Spleen (tissue), 11 donors: ENCODE measurements at regions not wholly inside any gene's neighbourhood (a gene's known extent, or its start where the extent isn't known, plus 50 kb on each side); places are given as distances from the start of the nearest gene placed in this dataset.

ENCODE experiments used
- DNase-seq: peaks from one replicate; pipeline ENCODE4 v3.0.0-alpha.2; 2020
- H3K27ac ChIP-seq, 8 donors: fragments of 200-600 bp; sonication (generic) in 7 of 8; 1 replicate in 4 of 8; 2 replicates in 4 of 8; pipeline versions ENCODE4 v1.5.0 to v1.8.0; 2016 to 2021; ENCODE audit warnings: inconsistent platforms in 4 of 8, mild to moderate bottlenecking in 4 of 8, moderate library complexity in 1 of 8
- H3K27me3 ChIP-seq, 7 donors: fragments of 200-600 bp; sonication (generic) in 6 of 7; replicated peaks in 1 of 7; 1 replicate in 4 of 7; 2 replicates in 3 of 7; pipeline versions ENCODE4 v1.5.0 to v1.8.0; 2016 to 2021; ENCODE audit warnings: inconsistent platforms in 3 of 7, mild to moderate bottlenecking in 1 of 7
- H3K36me3 ChIP-seq, 6 donors: fragments of 200-600 bp; sonication (generic) in 5 of 6; 1 replicate in 4 of 6; 2 replicates in 2 of 6; pipeline versions ENCODE4 v1.5.0 to v1.8.0; 2016 to 2021; ENCODE audit warnings: inconsistent platforms in 2 of 6
- H3K4me1 ChIP-seq, 6 donors: fragments of 200-600 bp; sonication (generic) in 5 of 6; 1 replicate in 3 of 6; 2 replicates in 3 of 6; pipeline versions ENCODE4 v1.5.0 to v1.8.0; 2016 to 2021; ENCODE audit warnings: inconsistent platforms in 3 of 6
- H3K4me3 ChIP-seq, 8 donors: fragments of 200-600 bp; sonication (generic) in 7 of 8; 1 replicate in 4 of 8; 2 replicates in 4 of 8; pipeline versions ENCODE4 v1.5.0 to v1.8.0; 2016 to 2021; ENCODE audit warnings: inconsistent platforms in 4 of 8, mild to moderate bottlenecking in 4 of 8, moderate library complexity in 2 of 8
- H3K9me3 ChIP-seq, 8 donors: fragments of 200-600 bp; sonication (generic) in 7 of 8; 1 replicate in 4 of 8; 2 replicates in 4 of 8; pipeline versions ENCODE4 v1.5.0 to v1.8.0; 2016 to 2021; ENCODE audit warnings: inconsistent platforms in 4 of 8
- CTCF ChIP-seq, 11 experiments: fragments of 200-600 bp in 7 of 11; fragments of 450-650 bp in 4 of 11; sonication (generic) in 4 of 11; IDR thresholded peaks in 8 of 11; conservative IDR thresholded peaks in 3 of 11; 1 replicate in 7 of 11; 2 replicates in 4 of 11; pipeline versions ENCODE4 v1.4.0 to v1.8.0; 2016 to 2021; ENCODE audit warnings: antibody characterized with exemption in 11 of 11, inconsistent platforms in 4 of 11, mild to moderate bottlenecking in 1 of 11
- POLR2A ChIP-seq, 3 donors: fragments of 450-650 bp; IDR thresholded peaks; one replicate each; pipeline ENCODE4 v1.5.1; 2017; ENCODE audit warnings: antibody characterized with exemption in 3 of 3, mild to moderate bottlenecking in 1 of 3
- POLR2AphosphoS5 ChIP-seq, 3 donors: sonication (generic); formaldehyde crosslinking; IDR thresholded peaks; one replicate each; pipeline ENCODE4 v1.5.1; 2017; ENCODE audit warnings: antibody characterized with exemption in 3 of 3
- WGBS, 5 donors: extraction: QIAGEN DNeasy Blood & Tissue Kit in 3 of 5; methylation state at CpG; one replicate each; pipeline versions ENCODE4 v1.1.5 to v1.1.7; 2013 to 2018; 5-methylcytosine and 5-hydroxymethylcytosine counted together
- intact Hi-C: fragments of 100-400 bp; cut with DNase I; formaldehyde crosslinking; loops from one replicate; pipeline ENCODE4 v1.15.0; 2023; ENCODE audit warnings: low total_unique reads
- donor health status: healthy with polysubstance abuse.
- donor health status: DM: no; HTN: no; CAD: no; lungs with moderate emphysema.
- donor health status: DM: no; HTN: no; CAD: no.
- donor health status: Bipolar disorder and iron deficiency.
- donor health status: healthy.
- donor health status: DM: no; HTN: no; CAD: no.
- donor health status: DM: yes; HTN: yes; CAD: no.

DNA sequence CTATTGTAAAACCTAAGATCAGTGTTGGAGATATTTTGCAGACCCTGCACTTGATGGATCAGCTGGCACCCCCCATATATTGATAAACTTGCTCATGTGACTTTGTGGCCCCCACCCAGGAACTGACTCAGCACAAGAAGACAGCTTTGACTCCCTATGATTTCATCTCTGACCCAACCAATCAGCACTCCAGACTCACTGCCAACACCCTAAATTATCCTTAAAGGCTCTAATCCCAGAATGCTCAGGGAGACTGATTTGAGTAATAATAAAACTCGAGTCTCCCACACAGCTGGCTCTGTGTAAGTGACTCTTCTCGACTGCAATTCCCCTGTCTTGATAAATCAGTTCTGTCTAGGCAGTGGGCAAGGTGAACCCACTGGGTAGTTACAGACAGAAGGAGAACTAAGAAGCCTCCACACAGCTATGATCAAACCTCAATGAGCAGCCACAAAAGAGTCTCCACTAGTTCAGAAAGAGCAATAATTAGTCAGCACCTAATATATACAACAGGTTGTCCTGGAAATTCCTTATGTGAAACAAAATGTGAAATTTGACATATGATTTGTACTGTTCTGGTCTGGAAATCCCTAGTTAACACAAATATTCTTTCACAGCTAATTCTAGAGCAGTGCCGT is 52.2 kb downstream of the ACTL7B start:
- Histone ChIP-seq H3K27me3 (no peaks in the 10 kb centered on the region), H3K27ac (no peak overlapping the region), H3K9me3 (no peaks in the 10 kb centered on the region), H3K4me3 (no peak overlapping the region), H3K36me3 (no peaks in the 10 kb centered on the region), H3K4me1 (no peaks in the 10 kb centered on the region)
- intact Hi-C loops, result no loop called here
- WGBS, 5 donors, result 70 to 88% (median 78%) methylated on average over 3 of the region's 3 CpGs
- TF ChIP-seq CTCF (IDR thresholded peaks at IDR 0.05 in 8 of 11, conservative IDR thresholded peaks at IDR 0.05 in 3 of 11), result no peak
- no peak for DNase-seq

- intact Hi-C loops, result no loop called here
- H3K27ac ChIP-seq, result no peak overlapping the region
- TF ChIP-seq POLR2A (IDR thresholded peaks at IDR 0.05) (no peak), CTCF (IDR thresholded peaks at IDR 0.05 in 8 of 11, conservative IDR thresholded peaks at IDR 0.05 in 3 of 11) (no peak), POLR2AphosphoS5 (IDR thresholded peaks at IDR 0.05) (no peak)
These were observed 52.8 kb downstream of the ACTL7B start for GRCh38 chr9:108802967-108803366.

DNA sequence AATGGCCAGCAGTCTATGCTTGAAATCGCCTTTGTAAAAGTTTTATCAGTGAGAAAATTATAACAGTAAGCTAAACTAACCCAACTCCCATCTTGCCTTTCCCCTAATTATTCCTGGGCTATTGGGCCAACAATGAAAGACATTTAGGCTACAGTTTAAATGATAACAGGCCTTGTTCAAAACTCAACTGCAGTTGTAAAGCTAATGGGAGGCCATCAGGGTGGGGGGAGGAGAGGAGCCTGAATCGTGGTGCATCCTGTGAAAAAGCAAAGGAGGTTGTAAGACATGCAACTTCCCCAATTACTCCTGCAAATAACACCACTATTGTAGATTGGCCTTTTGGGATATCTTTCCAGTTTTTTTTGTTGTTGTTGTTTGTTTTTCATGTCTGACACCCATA is 53.8 kb downstream of the ACTL7B start:
- Histone ChIP-seq H3K4me3 (no peak overlapping the region), H3K36me3 (no peaks in the 10 kb centered on the region), H3K27ac (no peak overlapping the region), H3K4me1 (no peaks in the 10 kb centered on the region), H3K27me3 (no peaks in the 10 kb centered on the region), H3K9me3 (no peaks in the 10 kb centered on the region)
- no peak for DNase-seq
- no peak for TF ChIP-seq POLR2AphosphoS5 (IDR thresholded peaks at IDR 0.05)
- intact Hi-C loops, result no loop called here
- 51 to 57% (median 56%) methylated on average over 2 of the region's 2 CpGs for WGBS, 5 donors

More at GRCh38 chr9:108802967-108803366, 52.8 kb downstream of the ACTL7B start:
- DNase-seq, result no peak
- Histone ChIP-seq H3K4me3 (no peak overlapping the region), H3K4me1 (no peaks in the 10 kb centered on the region), H3K36me3 (no peaks in the 10 kb centered on the region), H3K9me3 (no peaks in the 10 kb centered on the region), H3K27me3 (no peaks in the 10 kb centered on the region)
- 83 to 95% (median 88%) methylated on average over 4 of the region's 4 CpGs for WGBS, 5 donors

- TF ChIP-seq CTCF (IDR thresholded peaks at IDR 0.05 in 8 of 11, conservative IDR thresholded peaks at IDR 0.05 in 3 of 11) (no peak), POLR2AphosphoS5 (IDR thresholded peaks at IDR 0.05) (no peak), POLR2A (IDR thresholded peaks at IDR 0.05) (no peak)
- no peaks in the 10 kb centered on the region for H3K27me3 ChIP-seq
- intact Hi-C loops, result no loop called here
- H3K36me3 ChIP-seq, result no peaks in the 10 kb centered on the region
- H3K27ac ChIP-seq, result no peak overlapping the region
- 84 to 96% (median 92%) methylated on average over 3 of the region's 3 CpGs for WGBS, 5 donors
- H3K9me3 ChIP-seq, result no peaks in the 10 kb centered on the region
- no peak overlapping the region for H3K4me3 ChIP-seq
- no peaks in the 10 kb centered on the region for H3K4me1 ChIP-seq
- no peak for DNase-seq
These were observed 55.1 kb downstream of the ACTL7B start for GRCh38 chr9:108800632-108801099.

DNA sequence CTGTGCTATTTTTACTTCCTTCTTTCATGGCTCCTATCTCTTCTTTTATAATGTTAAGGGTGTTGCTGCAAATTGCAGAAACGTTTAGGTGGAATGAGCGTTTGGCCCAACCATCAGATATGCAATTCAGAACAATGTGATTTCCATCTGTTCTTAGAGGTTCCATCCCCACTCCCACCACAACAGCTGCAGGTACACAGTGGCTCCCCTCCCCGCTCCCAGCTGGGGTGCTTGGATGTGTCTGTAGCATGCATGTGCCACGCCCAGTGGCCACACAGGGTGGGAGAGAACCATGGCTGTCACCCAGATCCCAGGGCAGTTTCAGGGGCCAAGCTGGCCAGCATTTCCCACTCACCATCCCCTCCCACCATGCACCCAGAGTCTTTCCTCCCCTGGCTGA is 62.2 kb downstream of the ACTL7B start:
- intact Hi-C loops, result no loop called here
- Histone ChIP-seq H3K4me1 (no peaks in the 10 kb centered on the region), H3K27ac (no peak overlapping the region), H3K36me3 (no peaks in the 10 kb centered on the region), H3K4me3 (no peak overlapping the region), H3K9me3 (peaks cover 0 to 36% (median 22%) of the 10 kb centered on the region in 8 donors), H3K27me3 (no peaks in the 10 kb centered on the region)
- 82 to 98% (median 91%) methylated on average over 4 of the region's 4 CpGs for WGBS, 5 donors
- no peak for TF ChIP-seq POLR2A (IDR thresholded peaks at IDR 0.05)
- no peak for DNase-seq
